Heart right ventricle (tissue), 16 donors: ENCODE measurements at regions not wholly inside any gene's neighbourhood (a gene's known extent, or its start where the extent isn't known, plus 50 kb on each side); places are given as distances from the start of the nearest gene placed in this dataset.

Experiments
- ATAC-seq, 8 donors: fragments of 200-7000 bp; cut with Tn5 transposase; one replicate each; pipeline ENCODE4 v1.9.1; 2020; ENCODE audit warnings: mild to moderate bottlenecking in 8 of 8, moderate library complexity in 8 of 8, moderate number of reproducible peaks in 1 of 8
- DNase-seq, 2 donors: peaks; one replicate each; pipeline ENCODE4 v3.0.0-alpha.2; 2020
- H3K27ac ChIP-seq, 10 donors: fragments of 200-600 bp; sonication (generic) in 2 of 10; one replicate each; pipeline versions ENCODE4 v1.5.0 to v1.8.0; 2020 to 2022; ENCODE audit warnings: mild to moderate bottlenecking in 3 of 10
- H3K27me3 ChIP-seq, 7 donors: fragments of 200-600 bp; one replicate each; pipeline ENCODE4 v1.8.0; 2021 to 2022; ENCODE audit warnings: mild to moderate bottlenecking in 2 of 7
- H3K36me3 ChIP-seq, 9 donors: fragments of 200-600 bp; sonication (generic) in 1 of 9; one replicate each; pipeline versions ENCODE4 v1.5.0 to v1.8.0; 2020 to 2022; ENCODE audit warnings: mild to moderate bottlenecking in 2 of 9
- H3K4me1 ChIP-seq, 9 donors: fragments of 200-600 bp; sonication (generic) in 1 of 9; one replicate each; pipeline versions ENCODE4 v1.5.0 to v1.8.0; 2020 to 2022; ENCODE audit warnings: mild to moderate bottlenecking in 4 of 9
- H3K4me3 ChIP-seq, 10 donors: fragments of 200-600 bp; sonication (generic) in 2 of 10; one replicate each; pipeline versions ENCODE4 v1.5.0 to v1.8.0; 2020 to 2022; ENCODE audit warnings: mild to moderate bottlenecking in 7 of 10, moderate library complexity in 2 of 10
- H3K9me3 ChIP-seq, 11 donors: fragments of 200-600 bp in 10 of 11; sonication (generic) in 2 of 11; one replicate each; pipeline versions ENCODE4 v1.5.0 to v1.8.0; 2013 to 2022; ENCODE audit warnings: mild to moderate bottlenecking in 2 of 11, control low read depth in 1 of 11, moderate library complexity in 1 of 11
- CTCF ChIP-seq, 9 donors: fragments of 200-600 bp; sonication (generic) in 2 of 9; IDR thresholded peaks; one replicate each; pipeline versions ENCODE4 v1.5.0 to v1.8.0; 2021 to 2022; ENCODE audit warnings: antibody characterized with exemption in 9 of 9, mild to moderate bottlenecking in 5 of 9, moderate library complexity in 1 of 9
- WGBS, 2 donors: extraction: QIAGEN DNeasy Blood & Tissue Kit; methylation state at CpG; one replicate each; pipeline ENCODE4 v1.1.7; 2013; ENCODE audit warnings: inconsistent platforms in 1 of 2; 5-methylcytosine and 5-hydroxymethylcytosine counted together
- intact Hi-C, 10 donors: fragments of 100-400 bp; cut with DNase I; formaldehyde crosslinking; loops; one replicate each; pipeline versions ENCODE4 v1.11.1 to v1.14.2; 2022
- donor health status: Arrhythmogenic right ventricular cardiomyopathy.
- donor health status: ischemic (EF 13 %, LVEDD 7.1; RV severe dilation, severe dysfunction).
- donor health status: healthy with polysubstance abuse.
- donor health status: DM: no; HTN: yes; CAD: no.
- donor health status: DM: no; HTN: no; CAD: no.
- donor health status: ischemic (EF 25% LVEDD 6.9; RV normal size, moderate dysfunction).
- donor health status: ischemic (EF 25% LVEDD 5.7; RV mildly dilated, moderate dysfunction).
- donor health status: healthy.
- donor health status: DM: yes; HTN: yes; CAD: no.
- donor health status: Ischemic cardiomyopathy.
- donor health status: ischemic (EF 35%, LVEDD 5.7; RV mildly dilated, moderate dysfunction).
- donor health status: nonischemic (EF 11% LVEDD 7.7; RV severe dilation, severe dysfunction).
- donor health status: DM: yes; HTN: yes; CAD: no.
- donor health status: PGD.
- donor health status: ischemic (EF 29% LVEDD 5.4; RV normal size, mild dysfunction).
- donor health status: nonischemic (EF 23%, LVEDD 6.1; RV moderate dilation, normal function).

GRCh38 chr22:49146511-49146910 is 681.2 kb downstream of the BRD1 start:
- ATAC-seq (no peak), DNase-seq (no peak)
- H3K4me3 ChIP-seq, result no peak overlapping the region
- H3K27me3 ChIP-seq, result peaks cover 0 to 39% (median 22%) of the 10 kb centered on the region in 7 donors
- H3K27ac ChIP-seq, result no peak overlapping the region
- H3K4me1 ChIP-seq, result no peaks in the 10 kb centered on the region
- H3K9me3 ChIP-seq, result peaks cover 0 to 9% (median 0%) of the 10 kb centered on the region in 11 donors
- TF ChIP-seq CTCF (IDR thresholded peaks at IDR 0.05), result no peak
- WGBS, 2 donors, result 63 to 76% methylated on average over 6 of the region's 6 CpGs
- intact Hi-C loops, result no loop called here
- no peaks in the 10 kb centered on the region for H3K36me3 ChIP-seq

- WGBS, 2 donors, result 92 to 96% methylated on average over 3 of the region's 3 CpGs
- Histone ChIP-seq H3K4me3 (no peak overlapping the region), H3K4me1 (no peaks in the 10 kb centered on the region), H3K9me3 (peaks cover 0 to 9% (median 0%) of the 10 kb centered on the region in 11 donors), H3K36me3 (no peaks in the 10 kb centered on the region), H3K27me3 (peaks cover 0 to 43% (median 33%) of the 10 kb centered on the region in 7 donors), H3K27ac (no peak overlapping the region)
- no peak for TF ChIP-seq CTCF (IDR thresholded peaks at IDR 0.05)
- intact Hi-C loops, result no loop called here
- no peak for DNase-seq
- no peak for ATAC-seq
Observed at GRCh38 chr22:49143812-49144211, 683.9 kb downstream of the BRD1 start.

- ATAC-seq (no peak), DNase-seq (no peak)
- intact Hi-C loops, result no loop called here
- Histone ChIP-seq H3K27ac (no peak overlapping the region), H3K4me1 (no peaks in the 10 kb centered on the region), H3K27me3 (peaks cover 0 to 41% (median 35%) of the 10 kb centered on the region in 7 donors), H3K4me3 (no peak overlapping the region), H3K9me3 (peaks cover 0 to 9% (median 0%) of the 10 kb centered on the region in 11 donors), H3K36me3 (no peaks in the 10 kb centered on the region)
- 80 to 88% methylated on average over 9 of the region's 9 CpGs for WGBS, 2 donors
- no peak for TF ChIP-seq CTCF (IDR thresholded peaks at IDR 0.05)
Observed at GRCh38 chr22:49142891-49143290, 684.8 kb downstream of the BRD1 start.

GRCh38 chr22:49142296-49142695 is 685.4 kb downstream of the BRD1 start:
- Histone ChIP-seq H3K9me3 (peaks cover 0 to 9% (median 0%) of the 10 kb centered on the region in 11 donors), H3K36me3 (no peaks in the 10 kb centered on the region), H3K27me3 (peaks cover 0 to 45% (median 34%) of the 10 kb centered on the region in 7 donors), H3K4me1 (no peaks in the 10 kb centered on the region), H3K27ac (no peak overlapping the region), H3K4me3 (no peak overlapping the region)
- DNase-seq (no peak), ATAC-seq (no peak)
- intact Hi-C loops, result no loop called here
- TF ChIP-seq CTCF (IDR thresholded peaks at IDR 0.05), result no peak
- WGBS, 2 donors, result 87 to 93% methylated on average over 15 of the region's 15 CpGs
